PC-9 (cell line): ENCODE measurements at regions not wholly inside any gene's neighbourhood (a gene's known extent, or its start where the extent isn't known, plus 50 kb on each side); places are given as distances from the start of the nearest gene placed in this dataset.

ENCODE experiments used
- CTCF ChIP-seq: fragments of 200-600 bp; sonication (generic); conservative IDR thresholded peaks from 2 replicates; pipeline ENCODE4 v1.6.1; 2017; ENCODE audit warnings: mixed run types, antibody characterized with exemption, mild to moderate bottlenecking, moderate library complexity
- EZH2 ChIP-seq: fragments of 200-600 bp; sonication (generic); IDR thresholded peaks from 2 replicates; pipeline ENCODE4 v1.8.0; 2017; ENCODE audit warnings: antibody characterized with exemption, low read depth

DNA sequence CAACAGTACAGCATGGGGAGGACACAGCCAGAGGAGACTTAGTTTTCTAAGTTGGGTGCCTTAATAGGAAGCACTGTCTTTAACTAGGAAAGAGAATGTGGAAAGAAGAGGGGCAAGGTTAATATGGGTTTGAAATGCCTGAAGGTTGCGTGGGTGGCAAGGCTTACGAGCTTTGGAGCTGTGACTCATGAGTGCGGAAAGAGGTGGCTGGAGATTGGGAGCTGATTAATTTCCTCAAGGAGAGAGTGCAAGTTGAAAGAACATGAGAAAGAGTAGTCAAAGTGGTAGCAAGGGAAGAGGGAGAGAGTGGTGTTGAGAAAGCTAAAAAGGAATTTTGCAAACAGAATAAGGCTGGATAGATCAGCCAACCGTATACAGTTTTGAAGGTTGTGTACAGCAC, 157.5 kb upstream of the ADRA1D start:
- TF ChIP-seq EZH2 (no peak), CTCF (no peak)
